Neural cell (in vitro differentiated cells): ENCODE measurements at regions not wholly inside any gene's neighbourhood (a gene's known extent, or its start where the extent isn't known, plus 50 kb on each side); places are given as distances from the start of the nearest gene placed in this dataset.

Source experiments
- EP300 ChIP-seq: fragments of 450-650 bp; conservative IDR thresholded peaks from 2 replicates; pipeline ENCODE4 v1.6.1; 2014; ENCODE audit warnings: antibody characterized with exemption, mild to moderate bottlenecking, moderate library complexity; ENCODE audit not compliant: poor library complexity, severe bottlenecking
- EZH2 ChIP-seq: fragments of 200-600, 300-800 bp; shearing (Covaris generic), sonication (generic); IDR thresholded peaks from 2 replicates; pipeline ENCODE4 v1.6.1; 2014; ENCODE audit warnings: antibody characterized with exemption, low read length, borderline replicate concordance, mild to moderate bottlenecking; ENCODE audit not compliant: insufficient read depth, poor library complexity, severe bottlenecking
- POLR2AphosphoS5 ChIP-seq: IDR thresholded peaks from 2 replicates; pipeline ENCODE4 v1.6.1; 2012
- RAD21 ChIP-seq: fragments of 450-650 bp; conservative IDR thresholded peaks from 2 replicates; pipeline ENCODE4 v1.6.1; 2014; ENCODE audit warnings: antibody characterized with exemption, mild to moderate bottlenecking, moderate library complexity
- REST ChIP-seq: IDR thresholded peaks from 2 replicates; pipeline ENCODE4 v1.6.1; 2012; ENCODE audit warnings: borderline replicate concordance
- SMC3 ChIP-seq: fragments of 450-650 bp; conservative IDR thresholded peaks from 2 replicates; pipeline ENCODE4 v1.6.1; 2014; ENCODE audit warnings: antibody characterized with exemption, mild to moderate bottlenecking, moderate library complexity; ENCODE audit not compliant: poor library complexity
- TF ChIP-seq, protein P1 (sequence below): fragments of 450-650 bp; IDR thresholded peaks from 2 replicates; pipeline ENCODE4 v1.5.1; 2014; ENCODE audit warnings: antibody characterized with exemption, mild to moderate bottlenecking, moderate library complexity; ENCODE audit not compliant: poor library complexity, severe bottlenecking

GRCh38 chr6:82111818-82112217 lies 135.7 kb downstream of the IBTK start:
- TF ChIP-seq, protein P1, sequence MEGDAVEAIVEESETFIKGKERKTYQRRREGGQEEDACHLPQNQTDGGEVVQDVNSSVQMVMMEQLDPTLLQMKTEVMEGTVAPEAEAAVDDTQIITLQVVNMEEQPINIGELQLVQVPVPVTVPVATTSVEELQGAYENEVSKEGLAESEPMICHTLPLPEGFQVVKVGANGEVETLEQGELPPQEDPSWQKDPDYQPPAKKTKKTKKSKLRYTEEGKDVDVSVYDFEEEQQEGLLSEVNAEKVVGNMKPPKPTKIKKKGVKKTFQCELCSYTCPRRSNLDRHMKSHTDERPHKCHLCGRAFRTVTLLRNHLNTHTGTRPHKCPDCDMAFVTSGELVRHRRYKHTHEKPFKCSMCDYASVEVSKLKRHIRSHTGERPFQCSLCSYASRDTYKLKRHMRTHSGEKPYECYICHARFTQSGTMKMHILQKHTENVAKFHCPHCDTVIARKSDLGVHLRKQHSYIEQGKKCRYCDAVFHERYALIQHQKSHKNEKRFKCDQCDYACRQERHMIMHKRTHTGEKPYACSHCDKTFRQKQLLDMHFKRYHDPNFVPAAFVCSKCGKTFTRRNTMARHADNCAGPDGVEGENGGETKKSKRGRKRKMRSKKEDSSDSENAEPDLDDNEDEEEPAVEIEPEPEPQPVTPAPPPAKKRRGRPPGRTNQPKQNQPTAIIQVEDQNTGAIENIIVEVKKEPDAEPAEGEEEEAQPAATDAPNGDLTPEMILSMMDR, result no peak
- TF ChIP-seq RAD21 (no peak), EZH2 (no peak), POLR2AphosphoS5 (no peak), REST (no peak), EP300 (peak; percentile 72), SMC3 (no peak)
